Activated CD4-positive, alpha-beta T cell treated with anti-CD3 and anti-CD28 coated beads for 36 hours (primary cell): ENCODE measurements at regions not wholly inside any gene's neighbourhood (a gene's known extent, or its start where the extent isn't known, plus 50 kb on each side); places are given as distances from the start of the nearest gene placed in this dataset.

Experiments
- ATAC-seq: fragments of 200-7000 bp; cut with Tn5 transposase; one replicate; pipeline ENCODE4 v1.10.0; 2021; ENCODE audit warnings: mild to moderate bottlenecking, moderate library complexity
- CTCF ChIA-PET: fragments of 350-600 bp; sonication (Branson Sonifier 250); formaldehyde crosslinking; loops from one replicate; lab custom pipeline; 2021; ENCODE audit warnings: antibody characterized with exemption; lab: Charles Lee
- POLR2A ChIA-PET: fragments of 350-600 bp; sonication (Branson Sonifier 250); formaldehyde crosslinking; loops from one replicate; lab custom pipeline; 2021; ENCODE audit warnings: antibody characterized with exemption, inconsistent platforms; lab: Charles Lee
- DNase-seq: peaks from one replicate; pipeline ENCODE4 v3.0.0-alpha.2; 2020
- H3K27ac Mint-ChIP-seq: one replicate; pipeline ENCODE4 v1.8.0; 2021; ENCODE audit warnings: mixed read lengths
- H3K27me3 Mint-ChIP-seq: one replicate; pipeline ENCODE4 v1.8.0; 2021; ENCODE audit warnings: mixed read lengths
- H3K36me3 Mint-ChIP-seq: one replicate; pipeline ENCODE4 v1.8.0; 2021; ENCODE audit warnings: low read depth, mixed read lengths
- H3K4me1 Mint-ChIP-seq: one replicate; pipeline ENCODE4 v1.8.0; 2021; ENCODE audit warnings: mixed read lengths
- H3K4me3 Mint-ChIP-seq: one replicate; pipeline ENCODE4 v1.8.0; 2021; ENCODE audit warnings: mild to moderate bottlenecking, moderate library complexity, mixed read lengths
- H3K9me3 Mint-ChIP-seq: one replicate; pipeline ENCODE4 v1.8.0; 2021; ENCODE audit warnings: low read depth, mixed read lengths
- intact Hi-C, 2 experiments: fragments of 100-400 bp; cut with DNase I in 1 of 2; cut with micrococcal nuclease in 1 of 2; formaldehyde crosslinking; loops; one replicate each; pipeline versions ENCODE4 v1.14.2 to v1.15.1; 2022 to 2024; cut with DNase I, micrococcal nuclease

DNA sequence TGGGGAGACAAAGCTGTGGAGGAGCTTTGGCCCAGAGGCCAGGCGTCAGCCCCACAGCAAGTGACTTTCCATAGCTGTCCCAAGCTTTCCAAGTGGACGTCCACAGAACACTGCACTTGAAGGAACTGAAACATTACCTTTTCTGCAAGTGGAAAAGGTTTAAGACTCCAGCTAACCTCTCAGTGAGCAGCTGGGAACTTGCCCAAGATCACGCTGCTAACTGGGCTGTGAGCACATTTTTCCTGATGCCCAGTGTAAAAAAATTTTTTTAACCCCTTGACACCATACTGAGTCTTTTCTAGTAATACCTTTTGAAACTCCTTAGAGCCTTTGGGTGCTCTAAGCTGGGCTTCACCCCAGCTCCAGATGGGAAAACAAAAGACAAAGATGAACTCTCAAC lies 256.7 kb downstream of the HAUS1 start:
- intact Hi-C loops, result no loop called here
- no peaks in the 10 kb centered on the region for H3K36me3 Mint-ChIP-seq
- DNase-seq, result no peak
- no peaks in the 10 kb centered on the region for H3K4me1 Mint-ChIP-seq
- H3K4me3 Mint-ChIP-seq, result no peak overlapping the region
- no peaks in the 10 kb centered on the region for H3K27me3 Mint-ChIP-seq
- ChIA-PET CTCF (interaction anchor here (0.7 to 1.2 kb wide), 2 partner anchors 297 to 740 kb away, joined by 3 to 5 read pairs; no protein-coding TSS in a partner anchor), POLR2A (no interaction called here)
- H3K9me3 Mint-ChIP-seq, result no peaks in the 10 kb centered on the region
- no peak for ATAC-seq
- H3K27ac Mint-ChIP-seq, result no peak overlapping the region

DNA sequence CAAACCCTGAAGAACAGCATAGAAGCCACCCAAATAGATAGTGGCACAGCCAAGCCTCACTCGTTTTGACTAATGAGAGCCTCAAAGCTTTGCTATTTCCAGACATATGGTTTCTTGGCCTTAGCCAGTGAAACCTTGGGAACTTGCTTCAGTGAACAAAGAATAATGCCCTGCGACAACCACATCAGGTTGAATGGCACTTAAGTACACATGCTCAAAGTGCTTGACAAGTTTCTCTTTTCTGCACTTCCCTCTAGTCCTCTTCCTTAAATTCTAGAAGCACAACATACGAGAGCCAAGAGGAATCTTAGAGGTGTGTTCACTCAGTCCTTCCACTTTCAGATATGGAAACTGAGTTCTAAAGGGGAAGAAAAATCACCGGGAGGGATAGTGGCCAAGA lies 258.3 kb downstream of the HAUS1 start:
- H3K27ac Mint-ChIP-seq, result no peak overlapping the region
- ChIA-PET POLR2A (no interaction called here), CTCF (interaction anchor here (0.6 kb wide), 1 partner anchor 20 kb away, joined by 3 read pairs; no protein-coding TSS in a partner anchor)
- intact Hi-C loops, result no loop called here
- no peaks in the 10 kb centered on the region for H3K9me3 Mint-ChIP-seq
- ATAC-seq, result no peak
- H3K27me3 Mint-ChIP-seq, result no peaks in the 10 kb centered on the region
- H3K4me1 Mint-ChIP-seq, result no peaks in the 10 kb centered on the region
- no peaks in the 10 kb centered on the region for H3K36me3 Mint-ChIP-seq
- no peak overlapping the region for H3K4me3 Mint-ChIP-seq
- DNase-seq, result no peak

DNA sequence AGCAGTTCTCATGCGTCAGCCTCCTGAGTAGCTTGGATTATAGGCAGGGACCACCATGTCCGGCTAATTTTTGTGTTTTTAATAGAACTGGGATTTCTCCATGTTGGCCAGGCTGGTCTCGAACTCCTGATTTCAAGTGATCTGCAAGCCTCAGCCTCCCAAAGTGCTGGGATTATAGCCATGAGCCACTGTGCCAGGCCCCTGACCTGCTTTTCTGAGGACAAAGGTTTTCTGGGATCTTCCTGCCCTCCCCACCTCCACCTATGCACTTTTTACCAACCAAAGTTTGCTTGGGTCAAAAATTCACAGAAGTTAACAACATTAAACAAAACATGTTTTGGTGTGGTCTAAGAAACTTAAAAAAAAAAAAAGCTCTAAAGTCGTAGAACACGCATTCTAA lies 259.9 kb downstream of the HAUS1 start:
- Mint-ChIP-seq H3K9me3 (no peaks in the 10 kb centered on the region), H3K27ac (no peak overlapping the region), H3K4me3 (no peak overlapping the region), H3K36me3 (no peaks in the 10 kb centered on the region), H3K27me3 (no peaks in the 10 kb centered on the region), H3K4me1 (no peaks in the 10 kb centered on the region)
- ChIA-PET POLR2A (no interaction called here), CTCF (no interaction called here)
- ATAC-seq (no peak), DNase-seq (no peak)
- intact Hi-C loops, result no loop called here

DNA sequence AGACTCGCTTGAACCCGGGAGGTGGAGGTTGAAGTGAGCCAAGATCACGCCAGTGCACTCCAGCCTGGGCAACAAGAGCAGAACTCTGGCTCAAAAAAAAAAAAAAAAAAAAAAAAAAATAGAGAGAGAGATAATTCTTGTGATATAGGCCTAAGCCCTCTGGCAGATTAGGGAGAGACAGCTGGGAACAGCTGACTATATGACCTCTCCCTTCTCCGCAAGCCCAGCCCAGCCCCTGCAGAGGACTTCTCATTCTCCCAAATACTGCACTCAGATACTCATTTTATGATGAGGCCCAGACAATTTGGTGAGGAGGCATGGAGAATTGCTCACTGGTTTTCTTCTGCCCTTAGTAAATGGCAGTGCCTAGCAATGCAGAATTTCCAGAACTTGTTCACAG lies 262.0 kb downstream of the HAUS1 start:
- no peaks in the 10 kb centered on the region for H3K27me3 Mint-ChIP-seq
- no peak overlapping the region for H3K27ac Mint-ChIP-seq
- H3K4me1 Mint-ChIP-seq, result no peaks in the 10 kb centered on the region
- ChIA-PET CTCF (no interaction called here), POLR2A (no interaction called here)
- no peak overlapping the region for H3K4me3 Mint-ChIP-seq
- H3K36me3 Mint-ChIP-seq, result no peaks in the 10 kb centered on the region
- intact Hi-C loops, result no loop called here
- no peaks in the 10 kb centered on the region for H3K9me3 Mint-ChIP-seq
- DNase-seq (no peak), ATAC-seq (no peak)

DNA sequence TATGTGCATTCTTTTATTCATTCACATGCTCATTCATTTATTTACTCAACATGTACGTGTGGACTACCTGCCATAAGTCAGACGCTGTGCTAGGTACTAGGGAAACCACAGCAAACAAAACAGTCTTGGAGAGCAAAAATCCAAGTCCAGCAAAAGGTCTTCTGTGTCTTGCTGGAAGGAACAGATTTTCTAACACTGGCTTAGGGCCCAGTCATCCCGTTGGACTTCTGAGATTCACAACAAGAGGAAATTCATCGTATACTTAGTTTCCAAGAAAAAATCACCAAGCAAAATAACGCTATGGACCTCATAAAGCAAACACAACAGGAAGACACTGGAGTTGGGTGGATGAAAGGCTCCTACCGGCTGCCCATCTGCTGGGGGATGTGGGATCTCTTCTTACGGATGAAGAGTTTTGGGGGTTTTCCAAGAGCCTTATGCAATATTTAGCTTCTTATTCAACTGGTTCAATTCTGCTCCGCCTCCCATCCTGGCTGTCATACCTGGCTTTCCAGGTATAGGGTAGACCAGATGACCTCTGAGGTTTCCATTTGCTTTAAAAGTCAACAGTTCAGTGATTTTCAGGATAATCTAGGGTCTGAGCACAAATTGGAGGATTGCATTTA lies 262.7 kb downstream of the HAUS1 start:
- H3K4me1 Mint-ChIP-seq, result no peaks in the 10 kb centered on the region
- ChIA-PET CTCF (no interaction called here), POLR2A (no interaction called here)
- DNase-seq (no peak), ATAC-seq (no peak)
- H3K9me3 Mint-ChIP-seq, result no peaks in the 10 kb centered on the region
- H3K36me3 Mint-ChIP-seq, result no peaks in the 10 kb centered on the region
- no peak overlapping the region for H3K4me3 Mint-ChIP-seq
- intact Hi-C loops, result no loop called here
- no peak overlapping the region for H3K27ac Mint-ChIP-seq
- no peaks in the 10 kb centered on the region for H3K27me3 Mint-ChIP-seq

DNA sequence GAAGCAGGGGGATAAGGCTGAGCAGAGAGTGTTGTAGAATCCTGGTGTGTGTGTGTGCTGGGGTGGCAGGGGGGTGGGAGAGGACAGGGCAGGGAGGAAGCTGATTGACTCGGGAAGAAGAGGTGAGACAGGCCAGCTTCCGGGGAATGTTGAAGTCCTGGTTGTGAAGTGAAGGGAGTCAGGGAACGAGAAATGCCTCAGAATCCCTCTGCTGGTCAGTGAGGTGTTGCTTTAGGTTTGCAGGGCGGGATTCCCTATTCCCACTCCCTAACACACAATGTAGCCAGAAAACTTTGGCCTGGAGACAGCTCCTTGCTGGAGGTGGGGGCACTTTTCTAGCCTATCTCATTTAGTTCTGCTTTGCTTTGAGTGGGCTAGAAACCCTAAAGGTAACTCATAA lies 265.1 kb downstream of the HAUS1 start:
- H3K4me1 Mint-ChIP-seq, result no peaks in the 10 kb centered on the region
- CTCF ChIA-PET, result interaction anchor here (0.5 to 0.8 kb wide), 2 partner anchors 29 to 279 kb away, joined by 3 read pairs; no protein-coding TSS in a partner anchor

DNA sequence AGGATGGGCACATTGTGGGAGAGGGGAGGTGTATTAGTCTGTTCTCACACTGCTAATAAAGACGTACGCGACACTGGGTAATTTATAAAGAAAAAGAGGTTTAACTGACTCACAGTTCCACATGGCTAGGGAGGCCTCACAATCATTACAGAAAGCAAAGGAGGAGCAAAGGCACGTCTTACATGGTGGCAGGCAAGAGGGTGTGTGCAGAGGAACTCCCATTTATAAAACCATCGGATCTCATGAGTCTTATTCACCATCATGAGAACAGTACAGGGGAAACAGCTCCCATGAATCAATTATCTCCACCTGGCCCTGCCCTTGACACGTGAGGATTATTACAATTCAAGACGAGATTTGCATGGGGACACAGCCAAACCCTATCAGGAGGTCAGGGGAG lies 266.7 kb downstream of the HAUS1 start:
- no peak for ATAC-seq
- H3K36me3 Mint-ChIP-seq, result no peaks in the 10 kb centered on the region
- DNase-seq, result no peak
- CTCF ChIA-PET, result no interaction called here
- no peaks in the 10 kb centered on the region for H3K9me3 Mint-ChIP-seq
- POLR2A ChIA-PET, result no interaction called here
- intact Hi-C loops, result no loop called here
- no peaks in the 10 kb centered on the region for H3K27me3 Mint-ChIP-seq
- no peaks in the 10 kb centered on the region for H3K4me1 Mint-ChIP-seq
- no peak overlapping the region for H3K4me3 Mint-ChIP-seq
- no peak overlapping the region for H3K27ac Mint-ChIP-seq

More for the DNA sequence above, 265.1 kb downstream of the HAUS1 start:
- Mint-ChIP-seq H3K27ac (no peak overlapping the region), H3K27me3 (no peaks in the 10 kb centered on the region), H3K9me3 (no peaks in the 10 kb centered on the region), H3K4me3 (no peak overlapping the region), H3K36me3 (no peaks in the 10 kb centered on the region)
- POLR2A ChIA-PET, result no interaction called here
- intact Hi-C loops, result no loop called here
- ATAC-seq (no peak), DNase-seq (no peak)

DNA sequence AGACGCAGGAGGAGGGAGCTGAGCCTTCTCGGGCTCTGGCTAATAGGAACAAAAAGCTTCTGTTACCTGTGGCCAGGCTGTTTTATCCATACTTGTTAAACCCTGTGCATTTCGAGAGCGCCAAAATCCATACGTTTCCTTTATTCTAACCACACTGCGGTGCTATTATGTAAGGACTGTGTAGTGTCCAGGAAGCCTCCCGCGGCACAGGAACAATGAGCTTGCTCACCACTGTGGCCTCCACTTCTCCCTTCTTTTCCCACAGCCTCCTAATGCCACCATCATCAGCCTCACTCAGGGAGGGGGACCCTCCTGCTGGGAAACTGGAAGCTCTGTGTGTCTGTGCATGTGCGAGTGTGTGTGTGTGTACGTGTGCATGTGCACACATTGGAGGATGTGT lies 268.5 kb downstream of the HAUS1 start:
- no peak overlapping the region for H3K4me3 Mint-ChIP-seq
- H3K4me1 Mint-ChIP-seq, result no peaks in the 10 kb centered on the region
- H3K27ac Mint-ChIP-seq, result no peak overlapping the region
- no peaks in the 10 kb centered on the region for H3K27me3 Mint-ChIP-seq
- ChIA-PET POLR2A (no interaction called here), CTCF (interaction anchor here (0.5 to 0.6 kb wide), 2 partner anchors 13 to 138 kb away, joined by 3 to 4 read pairs; no protein-coding TSS in a partner anchor)
- H3K9me3 Mint-ChIP-seq, result no peaks in the 10 kb centered on the region
- intact Hi-C loops, result no loop called here
- no peak for DNase-seq
- no peaks in the 10 kb centered on the region for H3K36me3 Mint-ChIP-seq
- ATAC-seq, result no peak

DNA sequence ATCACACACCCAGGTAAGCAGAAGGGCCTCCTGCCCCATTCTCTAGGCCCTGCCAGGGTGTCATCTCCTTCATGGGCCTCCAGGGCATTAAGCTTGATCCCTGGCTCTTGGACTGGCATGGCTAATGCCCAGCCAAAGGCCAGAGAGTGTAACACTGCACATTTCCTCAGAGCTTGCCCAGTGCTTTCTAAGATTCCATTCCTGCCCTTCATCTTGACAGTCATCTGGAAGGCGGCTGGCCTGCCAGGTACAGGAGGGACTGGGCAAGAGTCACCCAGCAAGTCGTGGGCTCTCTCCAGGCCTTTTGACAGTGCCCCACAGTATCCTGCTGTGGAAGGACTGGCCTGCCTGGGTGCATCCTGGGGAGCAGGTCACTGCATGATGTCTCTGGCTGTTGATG lies 268.9 kb downstream of the HAUS1 start:
- POLR2A ChIA-PET, result no interaction called here
- H3K27ac Mint-ChIP-seq, result no peak overlapping the region
- CTCF ChIA-PET, result interaction anchor here (0.5 to 0.6 kb wide), 2 partner anchors 13 to 138 kb away, joined by 3 to 4 read pairs; no protein-coding TSS in a partner anchor

DNA sequence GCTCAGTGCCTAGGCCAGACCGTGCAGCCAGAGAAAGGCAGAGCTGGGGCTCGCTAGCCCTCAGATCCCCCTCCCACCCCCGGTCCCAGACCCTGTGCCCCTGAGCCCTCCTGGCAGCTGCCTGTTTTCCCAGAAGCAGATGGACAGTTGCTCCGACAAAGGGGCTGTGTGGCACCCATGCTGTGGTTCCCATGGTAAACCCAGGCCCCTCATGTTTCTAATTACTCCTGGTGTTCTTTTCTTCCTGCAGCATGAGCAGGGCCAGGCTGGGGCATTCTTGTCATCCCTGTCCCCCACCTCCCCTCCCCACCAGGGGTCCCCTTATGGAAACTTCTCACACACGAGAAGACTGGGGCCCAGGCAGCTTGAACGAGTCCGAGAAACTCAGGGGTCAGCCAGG lies 269.6 kb downstream of the HAUS1 start:
- Mint-ChIP-seq H3K4me3 (no peak overlapping the region), H3K27ac (no peak overlapping the region), H3K27me3 (no peaks in the 10 kb centered on the region), H3K9me3 (no peaks in the 10 kb centered on the region), H3K4me1 (no peaks in the 10 kb centered on the region), H3K36me3 (no peaks in the 10 kb centered on the region)
- CTCF ChIA-PET, result no interaction called here
- ATAC-seq, result no peak
- POLR2A ChIA-PET, result no interaction called here
- DNase-seq, result no peak
- intact Hi-C loops, result no loop called here

More for the DNA sequence above, 268.9 kb downstream of the HAUS1 start:
- Mint-ChIP-seq H3K36me3 (no peaks in the 10 kb centered on the region), H3K9me3 (no peaks in the 10 kb centered on the region), H3K4me1 (no peaks in the 10 kb centered on the region), H3K4me3 (no peak overlapping the region), H3K27me3 (no peaks in the 10 kb centered on the region)
- DNase-seq, result no peak
- ATAC-seq, result no peak
- intact Hi-C loops, result no loop called here

DNA sequence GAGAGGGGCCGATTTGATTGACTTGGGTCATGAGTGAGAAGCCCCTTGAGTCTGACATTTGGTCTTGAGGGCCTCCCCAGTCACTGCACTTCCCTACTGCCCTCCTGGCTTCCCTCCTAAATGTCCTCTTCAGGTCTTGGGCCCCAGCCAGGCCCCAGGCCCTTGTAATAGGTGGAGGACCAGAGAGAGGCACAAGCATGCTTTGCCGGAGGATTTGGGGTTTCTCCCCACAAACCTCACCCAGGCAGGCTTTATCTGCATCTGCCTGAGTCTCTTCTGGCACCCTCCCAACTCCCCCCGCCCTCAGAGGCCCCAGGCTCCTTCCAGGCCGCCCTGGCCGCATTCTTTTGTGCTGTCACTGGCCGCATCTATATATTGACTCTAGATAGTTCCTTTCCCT lies 270.7 kb downstream of the HAUS1 start:
- POLR2A ChIA-PET, result no interaction called here

DNA sequence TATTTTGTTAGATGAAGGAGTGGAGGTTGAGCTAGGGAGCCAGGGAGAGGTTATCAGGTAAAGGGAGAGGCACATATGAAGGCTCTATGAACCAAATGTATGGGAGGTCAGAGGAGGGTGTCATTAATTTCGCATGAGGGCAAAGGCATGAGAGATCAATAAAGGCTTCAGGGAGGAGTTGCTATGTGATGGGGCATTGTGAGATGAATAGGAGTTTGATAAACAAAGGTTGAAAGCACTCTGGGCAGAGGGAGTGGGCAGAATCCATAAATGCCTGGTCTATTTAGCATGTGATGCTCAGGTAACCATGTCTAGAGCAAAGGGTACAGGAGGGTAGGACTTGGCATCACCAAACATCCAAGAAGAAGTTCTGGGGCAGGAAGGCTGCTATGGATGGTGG lies 273.4 kb downstream of the HAUS1 start:
- intact Hi-C loops, result no loop called here
- CTCF ChIA-PET, result no interaction called here
- no peak overlapping the region for H3K27ac Mint-ChIP-seq
- H3K9me3 Mint-ChIP-seq, result no peaks in the 10 kb centered on the region
- no peaks in the 10 kb centered on the region for H3K4me1 Mint-ChIP-seq
- DNase-seq (no peak), ATAC-seq (no peak)
- H3K4me3 Mint-ChIP-seq, result no peak overlapping the region
- no peaks in the 10 kb centered on the region for H3K36me3 Mint-ChIP-seq
- H3K27me3 Mint-ChIP-seq, result no peaks in the 10 kb centered on the region
- POLR2A ChIA-PET, result no interaction called here

More for the DNA sequence above, 270.7 kb downstream of the HAUS1 start:
- ATAC-seq (no peak), DNase-seq (no peak)
- CTCF ChIA-PET, result no interaction called here
- no peak overlapping the region for H3K27ac Mint-ChIP-seq
- intact Hi-C loops, result no loop called here
- H3K27me3 Mint-ChIP-seq, result no peaks in the 10 kb centered on the region
- H3K4me3 Mint-ChIP-seq, result no peak overlapping the region
- no peaks in the 10 kb centered on the region for H3K9me3 Mint-ChIP-seq
- no peaks in the 10 kb centered on the region for H3K36me3 Mint-ChIP-seq
- no peaks in the 10 kb centered on the region for H3K4me1 Mint-ChIP-seq
